H1 (cell line): ENCODE measurements at regions not wholly inside any gene's neighbourhood (a gene's known extent, or its start where the extent isn't known, plus 50 kb on each side); places are given as distances from the start of the nearest gene placed in this dataset.

ENCODE experiments used
- CTCF ChIA-PET: fragments of 300-600 bp; sonication (Branson Sonifier 250); formaldehyde crosslinking; loops from one replicate; lab custom pipeline; 2021; ENCODE audit not compliant: partially characterized antibody; lab: Charles Lee
- POLR2A ChIA-PET: fragments of 300-600 bp; sonication (Branson Sonifier 250); formaldehyde crosslinking; loops from one replicate; lab custom pipeline; 2021; ENCODE audit warnings: inconsistent platforms; ENCODE audit not compliant: partially characterized antibody; lab: Charles Lee
- DNase-seq, 2 experiments: peaks; one replicate each; pipeline versions ENCODE4 v3.0.0 to v3.0.0-alpha.2; 2010 to 2022; ENCODE audit warnings: low spot score in 2 of 2, low read depth in 1 of 2, mixed read lengths in 1 of 2
- FAIRE-seq: peaks from 2 replicates; lab custom pipeline; 2011; peaks lifted over from hg19 to GRCh38; lab: Jason Lieb, UNC
- H2AFZ ChIP-seq: 2 replicates; pipeline ENCODE4 v1.8.1; 2012; ENCODE audit warnings: low read length, inconsistent platforms
- H2AK5ac ChIP-seq: 2 replicates; pipeline ENCODE4 v1.6.1; 2013; ENCODE audit warnings: low read depth, low read length
- H2BK120ac ChIP-seq: replicated peaks from 2 replicates; pipeline ENCODE3; 2013; ENCODE audit warnings: low read depth, low read length, inconsistent platforms
- H2BK12ac ChIP-seq: 2 replicates; pipeline ENCODE4 v1.6.1; 2013; ENCODE audit warnings: low read depth, low read length
- H2BK15ac ChIP-seq: 2 replicates; pipeline ENCODE4 v1.6.1; 2013; ENCODE audit warnings: low read length
- H2BK20ac ChIP-seq: 2 replicates; pipeline ENCODE4 v1.6.1; 2013; ENCODE audit warnings: low read length
- H2BK5ac ChIP-seq: 2 replicates; pipeline ENCODE4 v1.6.1; 2013; ENCODE audit warnings: low read depth, low read length
- H3K14ac ChIP-seq: 2 replicates; pipeline ENCODE4 v1.6.1; 2013; ENCODE audit warnings: inconsistent platforms; ENCODE audit not compliant: insufficient read length
- H3K18ac ChIP-seq: 2 replicates; pipeline ENCODE4 v1.6.1; 2013; ENCODE audit warnings: low read length; ENCODE audit errors: extremely low read depth
- H3K23ac ChIP-seq: 2 replicates; pipeline ENCODE4 v1.6.1; 2013; ENCODE audit warnings: inconsistent platforms; ENCODE audit not compliant: insufficient read length
- H3K23me2 ChIP-seq: 2 replicates; pipeline ENCODE4 v1.6.1; 2013; ENCODE audit warnings: low read depth, low read length
- H3K27ac ChIP-seq: 2 replicates; pipeline ENCODE4 v1.6.1; 2011; ENCODE audit warnings: low read depth, low read length, inconsistent platforms
- H3K27me3 ChIP-seq, 4 experiments: replicated peaks in 1 of 4; 1 replicate in 1 of 4; 2 replicates in 3 of 4; pipeline versions ENCODE4 v1.6.1 to v1.8.1; 2011 to 2013; ENCODE audit warnings: low read length in 3 of 4, mild to moderate bottlenecking in 3 of 4, inconsistent platforms in 2 of 4, mixed read lengths in 2 of 4, moderate library complexity in 1 of 4; ENCODE audit not compliant: control insufficient read depth in 3 of 4, insufficient read depth in 3 of 4; ENCODE audit errors: extremely low read depth in 1 of 4
- H3K36me3 ChIP-seq, 4 experiments: 2 replicates each; pipeline versions ENCODE4 v1.6.1 to v1.8.1; 2011 to 2013; ENCODE audit warnings: mild to moderate bottlenecking in 4 of 4, low read length in 3 of 4, moderate library complexity in 2 of 4, control low read depth in 1 of 4, inconsistent platforms in 1 of 4; ENCODE audit not compliant: insufficient read depth in 4 of 4, control insufficient read depth in 2 of 4
- H3K4ac ChIP-seq: replicated peaks from 2 replicates; pipeline ENCODE3; 2013; ENCODE audit warnings: low read length, low read depth, mixed read lengths, inconsistent platforms; ENCODE audit not compliant: insufficient read length
- H3K4me1 ChIP-seq, 4 experiments: replicated peaks in 1 of 4; 1 replicate in 1 of 4; 2 replicates in 3 of 4; pipeline versions ENCODE4 v1.6.1 to v1.8.1; 2011 to 2013; ENCODE audit warnings: low read length in 3 of 4, inconsistent platforms in 2 of 4, mixed read lengths in 1 of 4; ENCODE audit not compliant: insufficient read depth in 4 of 4, control insufficient read depth in 3 of 4
- H3K4me2 ChIP-seq, 2 experiments: 2 replicates each; pipeline versions ENCODE4 v1.6.1 to v1.8.1; 2011 to 2013; ENCODE audit warnings: low read depth in 2 of 2, low read length in 2 of 2, control low read depth in 1 of 2, inconsistent platforms in 1 of 2, mild to moderate bottlenecking in 1 of 2; ENCODE audit not compliant: insufficient read depth in 1 of 2
- H3K4me3 ChIP-seq, 4 experiments: fragments of 200-600, 300-600 bp in 1 of 4; sonication (generic), shearing (Covaris generic), sonication (Bioruptor Twin) in 1 of 4; 2 replicates each; pipeline versions ENCODE4 v1.5.1 to v1.8.1; 2011 to 2016; ENCODE audit warnings: low read length in 4 of 4, low read depth in 3 of 4, control low read depth in 2 of 4, inconsistent platforms in 2 of 4, mild to moderate bottlenecking in 2 of 4, mixed read lengths in 1 of 4, moderate library complexity in 1 of 4; ENCODE audit not compliant: insufficient read depth in 2 of 4; ENCODE audit errors: extremely low read depth in 1 of 4
- H3K56ac ChIP-seq: replicated peaks from 2 replicates; pipeline ENCODE3; 2013; ENCODE audit warnings: low read depth, mild to moderate bottlenecking, mixed read lengths, low read length, inconsistent platforms; ENCODE audit not compliant: insufficient read length
- H3K79me1 ChIP-seq: 2 replicates; pipeline ENCODE4 v1.6.1; 2013; ENCODE audit warnings: low read depth, low read length, control low read depth
- H3K79me2 ChIP-seq, 2 experiments: 2 replicates each; pipeline versions ENCODE4 v1.6.1 to v1.8.1; 2012 to 2013; ENCODE audit warnings: low read length in 2 of 2, mild to moderate bottlenecking in 2 of 2, inconsistent platforms in 1 of 2; ENCODE audit not compliant: insufficient read depth in 2 of 2, control insufficient read depth in 1 of 2
- H3K9ac ChIP-seq, 4 experiments: replicated peaks in 1 of 4; 1 replicate in 1 of 4; 2 replicates in 3 of 4; pipeline versions ENCODE4 v1.6.1 to v1.8.1; 2011 to 2013; ENCODE audit warnings: low read depth in 3 of 4, low read length in 3 of 4, control low read depth in 2 of 4, mild to moderate bottlenecking in 2 of 4, moderate library complexity in 2 of 4, inconsistent platforms in 1 of 4; ENCODE audit errors: extremely low read depth in 1 of 4
- H3K9me3 ChIP-seq, 2 experiments: 2 replicates each; pipeline versions ENCODE4 v1.6.1 to v1.8.1; 2012 to 2013; ENCODE audit warnings: mild to moderate bottlenecking in 2 of 2, moderate library complexity in 2 of 2, control low read depth in 1 of 2, inconsistent platforms in 1 of 2, low read depth in 1 of 2, low read length in 1 of 2, mixed read lengths in 1 of 2; ENCODE audit not compliant: insufficient read depth in 2 of 2
- H4K20me1 ChIP-seq, 2 experiments: replicated peaks in 1 of 2; 2 replicates each; pipeline versions ENCODE3 to v1.8.1; 2011 to 2013; ENCODE audit warnings: inconsistent platforms in 2 of 2, low read length in 2 of 2, mild to moderate bottlenecking in 1 of 2; ENCODE audit not compliant: insufficient read depth in 2 of 2, control insufficient read depth in 1 of 2
- H4K5ac ChIP-seq: 2 replicates; pipeline ENCODE4 v1.6.1; 2013; ENCODE audit warnings: low read length, low read depth, mixed read lengths, inconsistent platforms; ENCODE audit not compliant: insufficient read length
- H4K8ac ChIP-seq: 2 replicates; pipeline ENCODE4 v1.8.0; 2013; ENCODE audit warnings: mild to moderate bottlenecking, moderate library complexity, low read length, inconsistent platforms; ENCODE audit not compliant: insufficient read depth; ENCODE audit errors: extremely low read depth
- H4K91ac ChIP-seq: replicated peaks from 2 replicates; pipeline ENCODE3; 2013; ENCODE audit warnings: low read length, mixed read lengths, inconsistent platforms; ENCODE audit not compliant: insufficient read length
- GABPA ChIP-seq: IDR thresholded peaks from 2 replicates; pipeline ENCODE4 v1.6.1; 2011; ENCODE audit warnings: mild to moderate bottlenecking, low read length, moderate library complexity, borderline replicate concordance; ENCODE audit not compliant: insufficient read depth
- SIRT6 ChIP-seq: IDR thresholded peaks from one replicate; pipeline ENCODE4 v1.7.1; 2012; ENCODE audit warnings: low read length, inconsistent platforms
- WGBS, 2 experiments: shearing (Covaris generic) in 1 of 2; methylation state at CpG; one replicate each; pipeline versions ENCODE4 v1.1.6 to v1.1.7; 2013 to 2015; ENCODE audit warnings: low lambda C conversion rate in 2 of 2, mixed read lengths in 2 of 2, inconsistent platforms in 1 of 2, low coverage in 1 of 2, missing lambda C conversion rate in 1 of 2; ENCODE audit not compliant: insufficient replicate concordance in 2 of 2, insufficient coverage in 1 of 2, insufficient read length in 1 of 2; ENCODE audit errors: extremely low coverage in 1 of 2, missing lambda C conversion rate in 1 of 2; 5-methylcytosine and 5-hydroxymethylcytosine counted together

DNA sequence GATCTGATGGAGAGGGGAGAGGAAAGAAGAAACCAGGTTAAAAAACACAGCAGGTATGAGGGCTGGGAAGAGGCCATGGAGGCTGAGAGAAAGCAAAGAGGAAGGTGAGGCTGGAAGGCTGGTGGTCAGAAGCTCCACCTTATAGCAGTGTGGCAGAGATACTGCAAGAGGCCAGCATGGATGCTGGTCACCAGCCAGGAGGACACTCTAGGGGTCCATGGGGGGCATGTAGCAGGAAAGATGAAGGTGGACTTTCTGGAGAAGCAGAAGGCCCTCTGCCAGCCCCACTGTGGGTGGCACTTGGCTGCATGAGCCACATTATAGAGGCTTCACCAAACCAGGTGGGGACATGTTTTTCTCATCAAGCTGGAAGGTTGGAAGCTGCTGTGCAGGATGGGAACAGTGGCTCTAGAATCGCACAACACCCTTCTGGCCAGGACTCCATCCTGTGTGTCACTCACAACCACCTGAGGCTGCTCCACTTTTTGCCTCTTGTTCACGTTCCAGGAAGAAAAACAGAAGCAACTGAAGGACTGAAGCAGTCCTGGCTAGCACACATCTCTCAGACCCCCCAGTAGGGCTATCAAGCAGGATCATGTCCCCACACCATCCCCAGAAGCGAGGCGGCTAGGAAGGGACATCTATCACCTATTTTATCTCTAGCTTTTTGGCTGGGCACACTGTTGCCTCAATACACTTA is 587.5 kb upstream of the MGMT start:
- Histone ChIP-seq H4K5ac (no peak overlapping the region), H3K4me1 (no peaks in the 10 kb centered on the region), H3K14ac (no peak overlapping the region), H3K56ac (no peak overlapping the region), H3K27ac (no peak overlapping the region), H3K79me2 (no peaks in the 10 kb centered on the region), H2BK120ac (no peak overlapping the region), H3K23ac (no peak overlapping the region), H3K79me1 (no peaks in the 10 kb centered on the region), H4K8ac (no peak overlapping the region), H3K36me3 (no peaks in the 10 kb centered on the region), H3K4ac (no peak overlapping the region), H2BK5ac (no peak overlapping the region), H2AFZ (no peak overlapping the region), H3K9me3 (no peaks in the 10 kb centered on the region), H3K27me3 (no peaks in the 10 kb centered on the region), H3K23me2 (no peaks in the 10 kb centered on the region), H4K20me1 (no peaks in the 10 kb centered on the region), H2BK20ac (no peak overlapping the region), H2BK15ac (no peak overlapping the region), H2AK5ac (no peak overlapping the region), H2BK12ac (no peak overlapping the region), H3K4me2 (no peak overlapping the region), H3K9ac (no peak overlapping the region), H4K91ac (no peak overlapping the region), H3K18ac (no peak overlapping the region), H3K4me3 (no peak overlapping the region)
- FAIRE-seq = no peak
- ChIA-PET POLR2A (no interaction called here), CTCF (interaction anchor here (4.7 kb wide), 1 partner anchor 20 kb away, joined by 17 read pairs; no protein-coding TSS in a partner anchor)
- no peak for DNase-seq
- 84% methylated on average over 4 of the region's 4 CpGs; no CpG with 5 or more reads in 1 of the 2 experiments for WGBS, 2 experiments
- TF ChIP-seq GABPA (no peak), SIRT6 (no peak)
